GM12891 (cell line): ENCODE measurements at regions not wholly inside any gene's neighbourhood (a gene's known extent, or its start where the extent isn't known, plus 50 kb on each side); places are given as distances from the start of the nearest gene placed in this dataset.
"Not testable (repeated sequence)": the region's sequence is repeated elsewhere in the genome, so short reads cannot be mapped to it uniquely, and the experiment has no call there.

Experiments used
- DNase-seq: peaks from one replicate; pipeline ENCODE4 v3.0.0; 2011; ENCODE audit warnings: low spot score; ENCODE audit not compliant: insufficient read length
- FAIRE-seq: peaks from 2 replicates; lab custom pipeline; 2011; peaks lifted over from hg19 to GRCh38; lab: Jason Lieb, UNC
- PAX5 ChIP-seq: IDR thresholded peaks from 2 replicates; pipeline ENCODE4 v1.6.1; 2011; ENCODE audit warnings: low read length, moderate library complexity, mild to moderate bottlenecking; ENCODE audit not compliant: insufficient read depth, severe bottlenecking
- POLR2A ChIP-seq: IDR thresholded peaks from 2 replicates; pipeline ENCODE4 v1.6.1; 2011; ENCODE audit warnings: low read depth, low read length, control low read depth
- POLR2AphosphoS5 ChIP-seq: IDR thresholded peaks from 2 replicates; pipeline ENCODE4 v1.6.1; 2011; ENCODE audit warnings: low read depth, low read length, control low read depth
- POU2F2 ChIP-seq: IDR thresholded peaks from 2 replicates; pipeline ENCODE4 v1.6.1; 2011; ENCODE audit warnings: low read depth, mild to moderate bottlenecking, control low read depth, low read length, moderate library complexity
- SPI1 ChIP-seq: IDR thresholded peaks from 2 replicates; pipeline ENCODE4 v1.6.1; 2011; ENCODE audit warnings: low read depth, low read length, control low read depth
- TAF1 ChIP-seq: IDR thresholded peaks from 2 replicates; pipeline ENCODE4 v1.6.1; 2011; ENCODE audit warnings: low read depth, low read length, control low read depth

DNA sequence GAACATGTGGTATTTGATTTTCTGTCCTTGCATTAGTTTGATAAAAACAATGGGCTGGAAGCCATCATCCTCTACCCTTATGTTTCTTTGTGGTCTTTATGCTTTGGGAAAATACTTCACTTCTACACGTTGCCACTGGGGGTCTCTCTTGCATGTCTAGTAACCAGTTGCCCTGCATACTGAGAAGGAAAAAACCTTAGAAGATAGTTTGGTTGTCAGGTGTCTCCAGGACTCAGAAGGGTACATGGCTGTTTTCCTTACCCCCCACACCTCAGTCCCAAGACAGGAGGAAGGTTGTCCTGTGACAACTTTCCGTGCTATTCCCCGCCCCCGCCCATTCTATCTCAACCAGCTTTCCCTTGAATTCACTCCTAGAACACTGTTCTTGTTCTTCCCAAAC lies 62.1 kb upstream of the LANCL3 start:
- no peak for TF ChIP-seq POLR2A
- TF ChIP-seq PAX5 = no peak
- no peak for TF ChIP-seq SPI1
- no peak for TF ChIP-seq POU2F2
- TF ChIP-seq POLR2AphosphoS5 = no peak
- no peak for TF ChIP-seq TAF1
- DNase-seq (no peak), FAIRE-seq (peak; percentile 82)

DNA sequence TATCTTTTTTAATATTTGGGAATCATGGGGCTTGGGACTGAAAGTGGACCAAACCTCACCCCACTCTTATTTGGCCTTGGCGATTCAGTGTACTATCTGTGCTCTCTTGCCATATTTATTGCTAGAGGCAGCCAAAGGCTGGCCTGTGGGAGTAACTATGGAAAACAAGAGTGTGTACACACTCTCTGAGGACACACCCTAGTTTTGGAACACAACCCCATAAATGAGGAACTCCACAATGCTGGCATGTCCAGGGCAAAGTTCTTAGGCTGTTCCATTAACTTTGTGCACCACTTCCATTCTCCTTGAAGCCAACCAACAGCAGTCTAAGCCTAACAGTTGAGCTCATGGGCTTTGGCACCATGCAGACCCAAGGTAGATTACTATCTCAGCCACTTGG lies 54.9 kb upstream of the LANCL3 start:
- DNase-seq, FAIRE-seq: not testable (repeated sequence)

DNA sequence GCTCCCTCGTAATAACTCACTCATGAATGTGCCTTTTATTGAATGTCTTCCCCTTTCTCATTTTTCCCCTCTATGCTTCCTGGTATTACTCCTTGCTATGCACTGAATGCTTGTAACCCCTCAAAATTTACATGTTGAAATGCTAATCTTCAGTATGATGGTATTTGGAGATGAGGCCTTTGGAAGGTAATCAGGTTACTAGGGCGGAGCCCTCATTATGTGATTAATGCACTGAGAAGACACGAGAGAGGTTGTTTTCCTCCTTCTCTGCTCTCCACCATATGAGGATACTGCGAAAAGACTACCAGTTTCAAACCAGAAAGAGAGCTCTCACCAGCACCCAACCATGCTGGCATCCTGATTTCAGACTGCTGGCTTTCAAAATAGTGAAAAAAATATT lies 52.2 kb upstream of the LANCL3 start:
- not testable (repeated sequence) for FAIRE-seq

DNA sequence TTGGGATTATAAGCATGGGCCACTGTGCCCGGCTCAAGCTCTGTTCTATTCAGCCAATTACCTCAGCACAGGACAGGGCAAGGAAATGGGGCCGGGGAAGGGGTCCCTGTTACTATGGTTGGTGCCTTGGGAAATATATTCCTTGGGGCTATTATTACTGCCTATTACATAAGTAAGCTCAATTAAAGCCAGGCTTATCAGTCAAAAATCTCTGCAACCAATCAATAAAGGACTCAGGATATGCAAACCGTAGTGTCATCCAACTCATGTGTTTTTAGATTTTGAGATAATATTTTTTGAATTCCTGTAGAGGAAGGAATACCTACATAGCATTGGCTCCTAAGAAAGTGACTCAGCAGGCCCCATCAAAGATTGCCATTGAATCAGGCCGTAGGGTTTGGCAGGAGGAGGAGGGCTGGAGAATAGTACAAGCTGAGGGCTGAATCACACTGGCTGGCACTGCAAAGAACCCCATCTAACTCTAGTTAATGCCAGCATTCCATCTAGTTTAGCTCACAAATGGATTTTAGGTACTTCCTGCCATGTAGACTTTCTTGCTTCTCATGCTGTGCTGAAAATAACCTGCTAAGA lies 50.5 kb upstream of the LANCL3 start:
- DNase-seq = not testable (repeated sequence)
- FAIRE-seq = peak; percentile 82

More for the DNA sequence above, 52.2 kb upstream of the LANCL3 start:
- DNase-seq = not testable (repeated sequence)
